SK-N-MC (cell line): ENCODE measurements at regions not wholly inside any gene's neighbourhood (a gene's known extent, or its start where the extent isn't known, plus 50 kb on each side); places are given as distances from the start of the nearest gene placed in this dataset.

Experiments used
- FOXP2 ChIP-seq: optimal IDR thresholded peaks from 2 replicates; pipeline ENCODE3; 2011; ENCODE audit warnings: mild to moderate bottlenecking, moderate library complexity; ENCODE audit not compliant: insufficient read depth; ENCODE audit errors: extremely low read length, control extremely low read depth
- POLR2AphosphoS5 ChIP-seq: IDR thresholded peaks from 2 replicates; pipeline ENCODE4 v1.6.1; 2012; ENCODE audit warnings: mild to moderate bottlenecking, low read depth, low read length, borderline replicate concordance

- no peak for TF ChIP-seq FOXP2
- TF ChIP-seq POLR2AphosphoS5: no peak
Measured at GRCh38 chr11:103845331-103845730, 191.1 kb upstream of the DDI1 start.
